IMR-90 (cell line): ENCODE measurements at regions not wholly inside any gene's neighbourhood (a gene's known extent, or its start where the extent isn't known, plus 50 kb on each side); places are given as distances from the start of the nearest gene placed in this dataset.

Source experiments
- ATAC-seq: fragments of 200-7000 bp; cut with Tn5 transposase; 2 replicates; pipeline ENCODE4 v1.9.1; 2020; ENCODE audit warnings: low read depth, mild to moderate bottlenecking, moderate library complexity
- BruUV-seq: library from RNA; stranded (reverse); fragments of 400-500 nt; replicated peaks from 2 replicates; lab custom pipeline; 2021; lab: Mats Ljungman, UMichigan
- CTCF ChIA-PET: fragments of 300-600 bp; formaldehyde crosslinking; extraction: SDS; loops from one replicate; lab custom pipeline; 2021; ENCODE audit warnings: antibody characterized with exemption; lab: Yijun Ruan, JAX
- POLR2A ChIA-PET: fragments of 300-600 bp; sonication (Branson Sonifier 250); formaldehyde crosslinking; loops from one replicate; lab custom pipeline; 2022; ENCODE audit warnings: antibody characterized with exemption; ENCODE audit not compliant: unreplicated experiment; lab: Charles Lee
- DNase-seq: peaks from one replicate; pipeline ENCODE4 v3.0.0; 2013
- H2AFZ ChIP-seq: replicated peaks from 2 replicates; pipeline ENCODE3; 2013; ENCODE audit warnings: low read length, mild to moderate bottlenecking; ENCODE audit not compliant: poor library complexity
- H2AK5ac ChIP-seq: 2 replicates; pipeline ENCODE4 v1.6.1; 2013; ENCODE audit warnings: low read depth, low read length, inconsistent platforms
- H2AK9ac ChIP-seq: replicated peaks from 2 replicates; pipeline ENCODE3; 2013; ENCODE audit warnings: mild to moderate bottlenecking, low read depth, low read length, moderate library complexity; ENCODE audit not compliant: poor library complexity
- H2BK120ac ChIP-seq: 2 replicates; pipeline ENCODE4 v1.6.1; 2013; ENCODE audit warnings: low read depth, low read length, inconsistent platforms
- H2BK15ac ChIP-seq: 3 replicates; pipeline ENCODE4 v1.6.1; 2013; ENCODE audit warnings: low read depth, low read length, inconsistent platforms
- H2BK20ac ChIP-seq: 2 replicates; pipeline ENCODE4 v1.6.1; 2013; ENCODE audit warnings: low read depth, mild to moderate bottlenecking, inconsistent platforms, low read length, moderate library complexity
- H2BK5ac ChIP-seq: 2 replicates; pipeline ENCODE4 v1.6.1; 2013; ENCODE audit warnings: mild to moderate bottlenecking, low read depth, low read length, inconsistent platforms; ENCODE audit not compliant: poor library complexity, severe bottlenecking
- H3K14ac ChIP-seq: replicated peaks from 2 replicates; pipeline ENCODE4 v1.6.1; 2013; ENCODE audit warnings: low read depth, low read length, inconsistent platforms
- H3K18ac ChIP-seq: 2 replicates; pipeline ENCODE4 v1.6.1; 2013; ENCODE audit warnings: low read depth, low read length, control low read depth
- H3K23ac ChIP-seq: 2 replicates; pipeline ENCODE4 v1.6.1; 2013; ENCODE audit warnings: low read depth, low read length, inconsistent platforms
- H3K27ac ChIP-seq: 2 replicates; pipeline ENCODE4 v1.5.1; 2013; ENCODE audit warnings: mild to moderate bottlenecking, control low read depth, low read length; ENCODE audit not compliant: insufficient read depth
- H3K27me3 ChIP-seq: 2 replicates; pipeline ENCODE4 v1.6.1; 2013; ENCODE audit warnings: low read length; ENCODE audit not compliant: control insufficient read depth, insufficient read depth
- H3K36me3 ChIP-seq: 2 replicates; pipeline ENCODE4 v1.6.1; 2013; ENCODE audit warnings: low read length, mixed read lengths; ENCODE audit not compliant: control insufficient read depth, insufficient read depth
- H3K4ac ChIP-seq: 2 replicates; pipeline ENCODE4 v1.6.1; 2013; ENCODE audit warnings: low read depth, low read length, inconsistent platforms
- H3K4me1 ChIP-seq: 2 replicates; pipeline ENCODE4 v1.6.1; 2013; ENCODE audit warnings: low read length, mixed read lengths; ENCODE audit not compliant: control insufficient read depth, insufficient read depth
- H3K4me2 ChIP-seq: 2 replicates; pipeline ENCODE4 v1.6.1; 2013; ENCODE audit warnings: low read depth, mild to moderate bottlenecking, control low read depth, low read length, moderate library complexity
- H3K4me3 ChIP-seq: 2 replicates; pipeline ENCODE4 v1.5.1; 2013; ENCODE audit warnings: low read depth, mild to moderate bottlenecking, control low read depth, low read length, moderate library complexity; ENCODE audit not compliant: insufficient read depth
- H3K56ac ChIP-seq: 2 replicates; pipeline ENCODE4 v1.6.1; 2013; ENCODE audit warnings: low read length, inconsistent platforms; ENCODE audit not compliant: insufficient read depth; ENCODE audit errors: extremely low read depth
- H3K79me1 ChIP-seq, 2 experiments: 2 replicates each; pipeline ENCODE4 v1.6.1; 2013; ENCODE audit warnings: low read length in 2 of 2, inconsistent platforms in 1 of 2, low read depth in 1 of 2
- H3K9ac ChIP-seq: 2 replicates; pipeline ENCODE4 v1.6.1; 2013; ENCODE audit warnings: low read depth, low read length, control low read depth
- H3K9me1 ChIP-seq: 2 replicates; pipeline ENCODE4 v1.6.1; 2013; ENCODE audit warnings: low read length, inconsistent platforms; ENCODE audit not compliant: insufficient read depth
- H3K9me3 ChIP-seq: 2 replicates; pipeline ENCODE4 v1.6.1; 2013; ENCODE audit warnings: low read length; ENCODE audit not compliant: control insufficient read depth, insufficient read depth
- H4K20me1 ChIP-seq: 2 replicates; pipeline ENCODE4 v1.6.1; 2013; ENCODE audit warnings: low read length, inconsistent platforms; ENCODE audit not compliant: insufficient read depth
- H4K5ac ChIP-seq: 2 replicates; pipeline ENCODE4 v1.6.1; 2013; ENCODE audit warnings: mild to moderate bottlenecking, low read depth, low read length, control low read depth
- H4K8ac ChIP-seq, 2 experiments: 2 replicates each; pipeline ENCODE4 v1.6.1; 2013; ENCODE audit warnings: low read depth in 2 of 2, low read length in 2 of 2, control low read depth in 1 of 2, inconsistent platforms in 1 of 2
- H4K91ac ChIP-seq: 2 replicates; pipeline ENCODE4 v1.6.1; 2013; ENCODE audit warnings: low read depth, low read length, inconsistent platforms; ENCODE audit not compliant: insufficient read depth
- BHLHE40 ChIP-seq: fragments of 150-350 bp; IDR thresholded peaks from 2 replicates; pipeline ENCODE4 v1.6.1; 2016; ENCODE audit warnings: mild to moderate bottlenecking, low read depth, low read length
- CEBPB ChIP-seq: IDR thresholded peaks from 2 replicates; pipeline ENCODE4 v1.6.1; 2012; ENCODE audit warnings: low read depth, low read length, improper control_type of control experiment
- CHD1 ChIP-seq: IDR thresholded peaks from 2 replicates; pipeline ENCODE4 v1.6.1; 2012; ENCODE audit warnings: low read depth, low read length, improper control_type of control experiment
- FOS ChIP-seq: fragments of 150-350 bp; IDR thresholded peaks from 2 replicates; pipeline ENCODE4 v1.6.1; 2016; ENCODE audit warnings: low read depth, low read length
- MAFK ChIP-seq: IDR thresholded peaks from 2 replicates; pipeline ENCODE4 v1.6.1; 2012; ENCODE audit warnings: low read depth, low read length, improper control_type of control experiment
- MAZ ChIP-seq: IDR thresholded peaks from 2 replicates; pipeline ENCODE4 v1.6.1; 2012; ENCODE audit warnings: low read depth, mild to moderate bottlenecking, low read length, improper control_type of control experiment, moderate library complexity, borderline replicate concordance
- MXI1 ChIP-seq: IDR thresholded peaks from 2 replicates; pipeline ENCODE4 v1.6.1; 2012; ENCODE audit warnings: low read depth, mild to moderate bottlenecking, low read length, moderate library complexity, borderline replicate concordance
- NFE2L2 ChIP-seq: fragments of 150-350 bp; IDR thresholded peaks from 2 replicates; pipeline ENCODE4 v1.6.1; 2016; ENCODE audit warnings: low read depth, mild to moderate bottlenecking, low read length
- POLR2A ChIP-seq: IDR thresholded peaks from 2 replicates; pipeline ENCODE4 v1.6.1; 2012; ENCODE audit warnings: mild to moderate bottlenecking, low read depth, low read length
- RCOR1 ChIP-seq: IDR thresholded peaks from 2 replicates; pipeline ENCODE4 v1.6.1; 2012; ENCODE audit warnings: mild to moderate bottlenecking, low read length, improper control_type of control experiment; ENCODE audit not compliant: insufficient replicate concordance
- RFX5 ChIP-seq: IDR thresholded peaks from 2 replicates; pipeline ENCODE4 v1.8.0; 2012; ENCODE audit warnings: low read depth, mild to moderate bottlenecking, low read length, moderate library complexity
- SMC3 ChIP-seq: fragments of 150-350 bp; IDR thresholded peaks from 2 replicates; pipeline ENCODE4 v1.6.1; 2016; ENCODE audit warnings: low read depth, mild to moderate bottlenecking, antibody characterized with exemption, low read length, moderate library complexity
- WGBS, 2 experiments: methylation state at CpG; one replicate each; pipeline versions ENCODE4 v1.1.5 to v1.1.7; 2013; ENCODE audit warnings: missing lambda C conversion rate in 2 of 2; ENCODE audit not compliant: insufficient read length in 1 of 2; ENCODE audit errors: extremely low coverage in 2 of 2; 5-methylcytosine and 5-hydroxymethylcytosine counted together
- dilution Hi-C: fragments of 300-500 bp; cut with HindIII; formaldehyde crosslinking; loops from one replicate; pipeline ENCODE4 v1.14.3; 2018; ENCODE audit warnings: low sequenced_read_pairs; ENCODE audit not compliant: unreplicated experiment
- in situ Hi-C: fragments of 300-500 bp; cut with MboI; formaldehyde crosslinking; loops from 3 replicates; pipeline ENCODE4 v1.14.3; 2019; ENCODE audit warnings: low sequenced_read_pairs, inconsistent platforms, mixed read lengths
- intact Hi-C: fragments of 100-400 bp; cut with micrococcal nuclease; formaldehyde crosslinking; loops from 2 replicates; pipeline ENCODE4 v1.10.0; 2022
- TF ChIP-seq, protein P1 (sequence below): fragments of 150-350 bp; IDR thresholded peaks from 2 replicates; pipeline ENCODE4 v1.6.1; 2017; ENCODE audit warnings: mild to moderate bottlenecking, antibody characterized with exemption, low read length, low read depth
- TF ChIP-seq, protein P2 (sequence below): fragments of 150-350 bp; IDR thresholded peaks from 2 replicates; pipeline ENCODE4 v1.6.1; 2016; ENCODE audit warnings: low read depth, mild to moderate bottlenecking, low read length, moderate library complexity, borderline replicate concordance

DNA sequence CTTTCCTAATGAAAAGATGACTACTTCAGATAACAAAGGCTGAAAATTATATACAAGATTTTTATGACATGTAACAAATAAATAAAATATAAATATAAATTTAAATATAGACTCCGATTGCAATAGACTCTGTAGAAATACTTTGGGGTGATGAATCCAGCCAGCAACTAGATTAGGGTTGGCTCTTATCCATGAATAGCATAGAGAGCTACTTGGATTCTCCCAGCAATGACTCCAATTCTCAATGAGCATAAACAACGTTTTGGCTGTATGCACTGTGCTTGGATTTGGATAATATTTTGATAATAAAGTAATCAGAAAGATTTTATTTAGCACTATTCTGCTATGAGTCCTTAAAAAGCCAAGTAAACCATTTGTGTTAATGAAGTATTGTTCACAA lies 58.0 kb upstream of the LRFN5 start:
- H3K56ac ChIP-seq, result no peak overlapping the region
- H2BK20ac ChIP-seq, result no peak overlapping the region
- H4K20me1 ChIP-seq, result no peaks in the 10 kb centered on the region
- H2BK120ac ChIP-seq, result no peak overlapping the region
- no peaks in the 10 kb centered on the region for H3K27me3 ChIP-seq
- H3K4ac ChIP-seq, result no peak overlapping the region
- no peak for TF ChIP-seq MXI1
- TF ChIP-seq, protein P1, sequence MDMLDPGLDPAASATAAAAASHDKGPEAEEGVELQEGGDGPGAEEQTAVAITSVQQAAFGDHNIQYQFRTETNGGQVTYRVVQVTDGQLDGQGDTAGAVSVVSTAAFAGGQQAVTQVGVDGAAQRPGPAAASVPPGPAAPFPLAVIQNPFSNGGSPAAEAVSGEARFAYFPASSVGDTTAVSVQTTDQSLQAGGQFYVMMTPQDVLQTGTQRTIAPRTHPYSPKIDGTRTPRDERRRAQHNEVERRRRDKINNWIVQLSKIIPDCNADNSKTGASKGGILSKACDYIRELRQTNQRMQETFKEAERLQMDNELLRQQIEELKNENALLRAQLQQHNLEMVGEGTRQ, result no peak
- TF ChIP-seq FOS, result no peak
- TF ChIP-seq MAZ, result no peak
- TF ChIP-seq CHD1, result no peak
- TF ChIP-seq BHLHE40, result no peak
- no peak for TF ChIP-seq CEBPB
- no peak for TF ChIP-seq RCOR1
- no peak for TF ChIP-seq RFX5
- no peak for TF ChIP-seq MAFK
- TF ChIP-seq NFE2L2, result no peak
- TF ChIP-seq, protein P2, sequence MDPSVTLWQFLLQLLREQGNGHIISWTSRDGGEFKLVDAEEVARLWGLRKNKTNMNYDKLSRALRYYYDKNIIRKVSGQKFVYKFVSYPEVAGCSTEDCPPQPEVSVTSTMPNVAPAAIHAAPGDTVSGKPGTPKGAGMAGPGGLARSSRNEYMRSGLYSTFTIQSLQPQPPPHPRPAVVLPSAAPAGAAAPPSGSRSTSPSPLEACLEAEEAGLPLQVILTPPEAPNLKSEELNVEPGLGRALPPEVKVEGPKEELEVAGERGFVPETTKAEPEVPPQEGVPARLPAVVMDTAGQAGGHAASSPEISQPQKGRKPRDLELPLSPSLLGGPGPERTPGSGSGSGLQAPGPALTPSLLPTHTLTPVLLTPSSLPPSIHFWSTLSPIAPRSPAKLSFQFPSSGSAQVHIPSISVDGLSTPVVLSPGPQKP, result no peak
- TF ChIP-seq POLR2A, result no peak
- TF ChIP-seq SMC3, result no peak
- H2AFZ ChIP-seq, result no peak overlapping the region
- H4K5ac ChIP-seq, result no peak overlapping the region
- no peak overlapping the region for H3K9ac ChIP-seq
- no peak overlapping the region for H3K14ac ChIP-seq
- H3K36me3 ChIP-seq, result no peaks in the 10 kb centered on the region
- BruUV-seq, result no TSS peak
- H3K27ac ChIP-seq, result no peak overlapping the region
- H4K8ac ChIP-seq, result no peak overlapping the region
- H2BK15ac ChIP-seq, result no peak overlapping the region
- no peak overlapping the region for H3K18ac ChIP-seq
- DNase-seq (peak; percentile 51), ATAC-seq (no peak)
- H3K9me1 ChIP-seq, result no peaks in the 10 kb centered on the region
- intact Hi-C loops (no loop called here), dilution Hi-C loops (no loop called here), in situ Hi-C loops (no loop called here)
- no peak overlapping the region for H4K91ac ChIP-seq
- H3K79me1 ChIP-seq, result no peaks in the 10 kb centered on the region
- H3K9me3 ChIP-seq, result no peaks in the 10 kb centered on the region
- CTCF ChIA-PET, result no interaction called here
- H2BK5ac ChIP-seq, result no peak overlapping the region
- H2AK9ac ChIP-seq, result no peak overlapping the region
- no peak overlapping the region for H3K4me3 ChIP-seq
- peaks cover 2% of the 10 kb centered on the region; the same call in 1 of the 2 replicates for H3K4me1 ChIP-seq
- no peak overlapping the region for H2AK5ac ChIP-seq
- no peak overlapping the region for H3K23ac ChIP-seq
- no peak overlapping the region for H3K4me2 ChIP-seq
- POLR2A ChIA-PET, result no interaction called here
- no CpG with 5 or more reads among the region's 2 CpGs for WGBS, 2 experiments
